ENCODE measurements at regions not wholly inside any gene's neighbourhood (a gene's known extent, or its start where the extent isn't known, plus 50 kb on each side); places are given as distances from the start of the nearest gene placed in this dataset.

DNA sequence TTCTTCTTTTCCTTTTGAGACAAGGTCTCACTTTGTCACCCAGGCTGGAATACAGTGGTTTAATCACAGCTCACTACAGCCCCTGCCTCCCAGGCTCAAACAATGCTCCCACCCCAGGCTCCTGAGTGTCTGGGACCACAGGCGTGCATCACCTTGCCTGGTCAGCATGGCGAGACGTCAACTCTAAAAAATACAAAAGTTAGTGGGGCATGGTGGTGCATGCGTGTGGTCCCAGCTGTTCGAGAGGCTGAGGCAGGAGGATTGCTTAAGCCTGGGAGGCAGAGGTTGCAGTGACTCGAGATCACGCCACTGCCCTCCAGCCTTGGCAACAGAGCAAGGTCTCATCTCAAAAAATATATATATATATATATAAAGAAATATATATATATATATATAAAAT lies 242.4 kb downstream of the SHOX start:
- 0 out of 2 replicates have a peak overlapping the region, but pooled peaks have one; percentile 39 for H2BK12ac ChIP-seq (ENCODE audit: low read depth, low read length)
- H4K20me1 ChIP-seq (replicated peaks in 1 of 2; ENCODE audit: control insufficient read depth in 1 of 2, insufficient read depth in 2 of 2, low read length in 2 of 2) = peaks cover 0 to 5% of the 10 kb centered on the region in 2 experiments
- no peak overlapping the region for H2BK5ac ChIP-seq (ENCODE audit: low read depth, low read length)
- no peak overlapping the region for H4K8ac ChIP-seq (ENCODE audit: extremely low read depth, insufficient read depth, low read length)
- H2BK15ac ChIP-seq (ENCODE audit: low read length) = no peak overlapping the region
- H3K79me2 ChIP-seq (ENCODE audit: control insufficient read depth in 1 of 2, insufficient read depth in 2 of 2, low read length in 2 of 2) = no peaks in the 10 kb centered on the region
- H3K4me1 ChIP-seq (replicated peaks in 1 of 4; ENCODE audit: control insufficient read depth in 3 of 4, insufficient read depth in 4 of 4, low read length in 3 of 4) = 0 out of 7 replicates have a peak, but pooled peaks cover 0 to under 1% (median 0%) of the 10 kb centered on the region in 4 experiments
- H3K36me3 ChIP-seq (ENCODE audit: control insufficient read depth in 2 of 4, insufficient read depth in 4 of 4, low read length in 3 of 4) = peaks cover 0 to 3% (median 0%) of the 10 kb centered on the region in 4 experiments; a peak in 1 of 8 replicates
- no peak overlapping the region for H2AK5ac ChIP-seq (ENCODE audit: low read depth, low read length)
- H3K27me3 ChIP-seq (replicated peaks in 1 of 4; ENCODE audit: control insufficient read depth in 3 of 4, extremely low read depth in 1 of 4, insufficient read depth in 3 of 4, low read length in 3 of 4) = no peaks in the 10 kb centered on the region
- H3K14ac ChIP-seq (ENCODE audit: insufficient read length) = no peak overlapping the region
- H4K5ac ChIP-seq (ENCODE audit: insufficient read length, low read depth, low read length) = no peak overlapping the region
- H2BK120ac ChIP-seq (replicated peaks; ENCODE audit: low read depth, low read length) = no peak overlapping the region
- no peak overlapping the region for H3K4me3 ChIP-seq (ENCODE audit: extremely low read depth in 1 of 4, insufficient read depth in 2 of 4, low read depth in 3 of 4, low read length in 4 of 4)
- H3K18ac ChIP-seq (ENCODE audit: extremely low read depth, low read length) = no peak overlapping the region; the same call in 1 of the 2 replicates
- no peaks in the 10 kb centered on the region; the same call in 1 of the 2 replicates for H3K23me2 ChIP-seq (ENCODE audit: low read depth, low read length)
- DNase-seq (ENCODE audit: low read depth in 1 of 2, low spot score in 2 of 2) (no peak), FAIRE-seq (no peak)
- H3K27ac ChIP-seq (ENCODE audit: low read depth, low read length) = no peak overlapping the region
- H3K9me3 ChIP-seq (ENCODE audit: insufficient read depth in 2 of 2, low read depth in 1 of 2, low read length in 1 of 2) = peaks cover 0 to 5% of the 10 kb centered on the region in 2 experiments; a peak in 2 of 4 replicates
- H3K4ac ChIP-seq (replicated peaks; ENCODE audit: insufficient read length, low read depth, low read length) = no peak overlapping the region
- ChIA-PET POLR2A (ENCODE audit: partially characterized antibody) (no interaction called here), CTCF (ENCODE audit: partially characterized antibody) (no interaction called here)
- H2AFZ ChIP-seq (ENCODE audit: low read length) = no peak overlapping the region
- H3K23ac ChIP-seq (ENCODE audit: insufficient read length) = no peak overlapping the region
- H3K79me1 ChIP-seq (ENCODE audit: low read depth, low read length) = 0 out of 2 replicates have a peak, but pooled peaks cover 4% of the 10 kb centered on the region
- H3K4me2 ChIP-seq (ENCODE audit: insufficient read depth in 1 of 2, low read depth in 2 of 2, low read length in 2 of 2) = no peak overlapping the region; a peak in 1 of 4 replicates
- H4K91ac ChIP-seq (replicated peaks; ENCODE audit: insufficient read length, low read length) = no peak overlapping the region
- WGBS, 2 experiments (ENCODE audit: extremely low coverage in 1 of 2, insufficient coverage in 1 of 2, insufficient read length in 1 of 2, insufficient replicate concordance in 2 of 2, low coverage in 1 of 2, low lambda C conversion rate in 2 of 2, missing lambda C conversion rate in 1 of 2) = 89% methylated on average over 7 of the region's 7 CpGs; no CpG with 5 or more reads in 1 of the 2 experiments
- H3K9ac ChIP-seq (replicated peaks in 1 of 4; ENCODE audit: extremely low read depth in 1 of 4, low read depth in 3 of 4, low read length in 3 of 4) = no peak overlapping the region
- no peak overlapping the region for H2BK20ac ChIP-seq (ENCODE audit: low read length)
- no peak overlapping the region for H3K56ac ChIP-seq (replicated peaks; ENCODE audit: insufficient read length, low read depth, low read length)
- no peak for TF ChIP-seq SIRT6 (IDR thresholded peaks at IDR 0.05; ENCODE audit: low read length)
- TF ChIP-seq RBBP5 (IDR thresholded peaks at IDR 0.05; ENCODE audit: borderline replicate concordance, low read depth, low read length) = no peak
- TF ChIP-seq KDM4A (IDR thresholded peaks at IDR 0.05; ENCODE audit: low read depth, low read length, severe bottlenecking) = no peak
- TF ChIP-seq EGR1 (IDR thresholded peaks at IDR 0.05; ENCODE audit: borderline replicate concordance, low read depth, low read length) = no peak
- TF ChIP-seq CREB1 (IDR thresholded peaks at IDR 0.05) = no peak
- TF ChIP-seq RAD21 (IDR thresholded peaks at IDR 0.05 in 1 of 2, conservative IDR thresholded peaks at IDR 0.05 in 1 of 2; ENCODE audit: low read depth in 2 of 2, low read length in 2 of 2) = no peak
- TF ChIP-seq YY1 (IDR thresholded peaks at IDR 0.05; ENCODE audit: low read depth, low read length) = no peak
- TF ChIP-seq TAF7 (optimal IDR thresholded peaks at IDR 0.05; ENCODE audit: borderline replicate concordance, low read depth, low read length) = no peak
- no peak for TF ChIP-seq EZH2 (IDR thresholded peaks at IDR 0.05; ENCODE audit: low read depth, low read length, severe bottlenecking)
- no peak for TF ChIP-seq TBP (IDR thresholded peaks at IDR 0.05; ENCODE audit: low read depth, low read length)
- TF ChIP-seq RXRA (IDR thresholded peaks at IDR 0.05; ENCODE audit: insufficient read depth, low read depth, low read length) = no peak
- no peak for TF ChIP-seq TCF12 (IDR thresholded peaks at IDR 0.05; ENCODE audit: low read depth, low read length)
- no peak for TF ChIP-seq BACH1 (IDR thresholded peaks at IDR 0.05; ENCODE audit: low read length)
- no peak for TF ChIP-seq SP1 (IDR thresholded peaks at IDR 0.05; ENCODE audit: low read depth, low read length)
- no peak for TF ChIP-seq CBX8 (IDR thresholded peaks at IDR 0.05; ENCODE audit: borderline replicate concordance, low read depth, low read length)
- TF ChIP-seq JUN (IDR thresholded peaks at IDR 0.05; ENCODE audit: low read depth, low read length) = no peak

All from H1 (cell line).